ENCODE measurements at regions not wholly inside any gene's neighbourhood (a gene's known extent, or its start where the extent isn't known, plus 50 kb on each side); places are given as distances from the start of the nearest gene placed in this dataset.
"Not testable (repeated sequence)": the region's sequence is repeated elsewhere in the genome, so short reads cannot be mapped to it uniquely, and the experiment has no call there.

GRCh38 chr16:59108374-59108773 lies 374.3 kb upstream of the GOT2 start:
- Mint-ChIP-seq H3K27me3 (no peaks in the 10 kb centered on the region), H3K4me3 (no peak overlapping the region), H3K4me1 (no peaks in the 10 kb centered on the region), H3K9me3 (peaks cover 0 to 16% (median 4%) of the 10 kb centered on the region in 7 donors), H3K27ac (no peak overlapping the region), H3K36me3 (no peaks in the 10 kb centered on the region)
- Histone ChIP-seq H3K4me1 (ENCODE audit: control insufficient read depth, insufficient read depth, low read length, poor library complexity, severe bottlenecking) (no peaks in the 10 kb centered on the region), H3K9me3 (ENCODE audit: control insufficient read depth in 2 of 2, low read length in 2 of 2) (peaks cover 0 to 2% of the 10 kb centered on the region in 2 experiments), H3K27ac (ENCODE audit: insufficient read depth, low read length, poor library complexity, severe bottlenecking) (no peak overlapping the region), H3K36me3 (ENCODE audit: control insufficient read depth, insufficient read depth, low read length) (no peaks in the 10 kb centered on the region), H3K27me3 (ENCODE audit: control insufficient read depth, insufficient read depth, low read length) (no peaks in the 10 kb centered on the region), H3K4me3 (ENCODE audit: low read depth, low read length) (no peak overlapping the region)
- DNase-seq (no peak), ATAC-seq (ENCODE audit: low read depth in 2 of 2) (no peak)

GRCh38 chr16:59096682-59097081 lies 362.6 kb upstream of the GOT2 start:
- not testable (repeated sequence) for DNase-seq; H3K9me3 ChIP-seq (ENCODE audit: control insufficient read depth in 2 of 2, low read length in 2 of 2); H3K27ac Mint-ChIP-seq; H3K4me1 ChIP-seq (ENCODE audit: control insufficient read depth, insufficient read depth, low read length, poor library complexity, severe bottlenecking); H3K27me3 ChIP-seq (ENCODE audit: control insufficient read depth, insufficient read depth, low read length); H3K4me3 Mint-ChIP-seq; H3K36me3 ChIP-seq (ENCODE audit: control insufficient read depth, insufficient read depth, low read length); H3K27ac ChIP-seq (ENCODE audit: insufficient read depth, low read length, poor library complexity, severe bottlenecking); ATAC-seq (ENCODE audit: low read depth in 2 of 2); H3K4me1 Mint-ChIP-seq; H3K4me3 ChIP-seq (ENCODE audit: low read depth, low read length); H3K36me3 Mint-ChIP-seq; H3K27me3 Mint-ChIP-seq
- peaks cover 0 to 22% (median 7%) of the 10 kb centered on the region in 7 donors for H3K9me3 Mint-ChIP-seq

GRCh38 chr16:59090541-59090940 lies 356.4 kb upstream of the GOT2 start:
- H3K27me3 ChIP-seq (ENCODE audit: control insufficient read depth, insufficient read depth, low read length): no peaks in the 10 kb centered on the region
- H3K36me3 ChIP-seq (ENCODE audit: control insufficient read depth, insufficient read depth, low read length): no peaks in the 10 kb centered on the region
- peaks cover 0 to 22% (median 6%) of the 10 kb centered on the region in 7 donors for H3K9me3 Mint-ChIP-seq
- H3K4me1 Mint-ChIP-seq: no peaks in the 10 kb centered on the region
- H3K27me3 Mint-ChIP-seq: no peaks in the 10 kb centered on the region
- H3K9me3 ChIP-seq (ENCODE audit: control insufficient read depth in 2 of 2, low read length in 2 of 2): peaks cover 0 to 2% of the 10 kb centered on the region in 2 experiments
- DNase-seq: no peak
- H3K4me1 ChIP-seq (ENCODE audit: control insufficient read depth, insufficient read depth, low read length, poor library complexity, severe bottlenecking): no peaks in the 10 kb centered on the region
- no peak overlapping the region for H3K27ac ChIP-seq (ENCODE audit: insufficient read depth, low read length, poor library complexity, severe bottlenecking)
- H3K36me3 Mint-ChIP-seq: no peaks in the 10 kb centered on the region
- H3K27ac Mint-ChIP-seq: no peak overlapping the region
- no peak for ATAC-seq (ENCODE audit: low read depth in 2 of 2)
- H3K4me3 Mint-ChIP-seq: no peak overlapping the region
- no peak overlapping the region for H3K4me3 ChIP-seq (ENCODE audit: low read depth, low read length)

- Histone ChIP-seq H3K36me3 (ENCODE audit: control insufficient read depth, insufficient read depth, low read length) (no peaks in the 10 kb centered on the region), H3K27ac (ENCODE audit: insufficient read depth, low read length, poor library complexity, severe bottlenecking) (no peak overlapping the region), H3K4me3 (ENCODE audit: low read depth, low read length) (no peak overlapping the region), H3K27me3 (ENCODE audit: control insufficient read depth, insufficient read depth, low read length) (no peaks in the 10 kb centered on the region), H3K9me3 (ENCODE audit: control insufficient read depth in 2 of 2, low read length in 2 of 2) (no peaks in the 10 kb centered on the region), H3K4me1 (ENCODE audit: control insufficient read depth, insufficient read depth, low read length, poor library complexity, severe bottlenecking) (no peaks in the 10 kb centered on the region)
- ATAC-seq (ENCODE audit: low read depth in 2 of 2) (no peak), DNase-seq (no peak)
- Mint-ChIP-seq H3K36me3 (no peaks in the 10 kb centered on the region), H3K4me3 (no peak overlapping the region), H3K4me1 (no peaks in the 10 kb centered on the region), H3K27ac (no peak overlapping the region), H3K9me3 (peaks cover 4 to 28% (median 9%) of the 10 kb centered on the region in 7 donors), H3K27me3 (no peaks in the 10 kb centered on the region)
Observed at GRCh38 chr16:59088431-59088830, 354.3 kb upstream of the GOT2 start.

GRCh38 chr16:59087641-59088040 lies 353.5 kb upstream of the GOT2 start:
- H3K4me1 Mint-ChIP-seq: no peaks in the 10 kb centered on the region
- no peak for DNase-seq
- H3K27ac Mint-ChIP-seq: no peak overlapping the region
- no peaks in the 10 kb centered on the region for H3K27me3 Mint-ChIP-seq
- no peak for ATAC-seq (ENCODE audit: low read depth in 2 of 2)
- no peaks in the 10 kb centered on the region for H3K4me1 ChIP-seq (ENCODE audit: control insufficient read depth, insufficient read depth, low read length, poor library complexity, severe bottlenecking)
- H3K9me3 ChIP-seq (ENCODE audit: control insufficient read depth in 2 of 2, low read length in 2 of 2): no peaks in the 10 kb centered on the region
- no peaks in the 10 kb centered on the region for H3K36me3 ChIP-seq (ENCODE audit: control insufficient read depth, insufficient read depth, low read length)
- no peaks in the 10 kb centered on the region for H3K36me3 Mint-ChIP-seq
- peaks cover 4 to 28% (median 10%) of the 10 kb centered on the region in 7 donors for H3K9me3 Mint-ChIP-seq
- no peak overlapping the region for H3K27ac ChIP-seq (ENCODE audit: insufficient read depth, low read length, poor library complexity, severe bottlenecking)
- H3K27me3 ChIP-seq (ENCODE audit: control insufficient read depth, insufficient read depth, low read length): no peaks in the 10 kb centered on the region
- no peak overlapping the region for H3K4me3 Mint-ChIP-seq
- H3K4me3 ChIP-seq (ENCODE audit: low read depth, low read length): no peak overlapping the region

- H3K27ac Mint-ChIP-seq: no peak overlapping the region
- H3K4me1 ChIP-seq (ENCODE audit: control insufficient read depth, insufficient read depth, low read length, poor library complexity, severe bottlenecking): no peaks in the 10 kb centered on the region
- no peaks in the 10 kb centered on the region for H3K27me3 Mint-ChIP-seq
- no peak overlapping the region for H3K4me3 ChIP-seq (ENCODE audit: low read depth, low read length)
- H3K9me3 Mint-ChIP-seq: peaks cover 0 to 13% (median 6%) of the 10 kb centered on the region in 7 donors
- H3K36me3 Mint-ChIP-seq: no peaks in the 10 kb centered on the region
- DNase-seq (no peak), ATAC-seq (ENCODE audit: low read depth in 2 of 2) (no peak)
- H3K4me3 Mint-ChIP-seq: no peak overlapping the region
- H3K4me1 Mint-ChIP-seq: no peaks in the 10 kb centered on the region
- no peaks in the 10 kb centered on the region for H3K27me3 ChIP-seq (ENCODE audit: control insufficient read depth, insufficient read depth, low read length)
- H3K36me3 ChIP-seq (ENCODE audit: control insufficient read depth, insufficient read depth, low read length): no peaks in the 10 kb centered on the region
- H3K27ac ChIP-seq (ENCODE audit: insufficient read depth, low read length, poor library complexity, severe bottlenecking): no peak overlapping the region
- H3K9me3 ChIP-seq (ENCODE audit: control insufficient read depth in 2 of 2, low read length in 2 of 2): peaks cover 0 to 4% of the 10 kb centered on the region in 2 experiments
Observed at GRCh38 chr16:59067205-59067604, 333.1 kb upstream of the GOT2 start.

- no peaks in the 10 kb centered on the region for H3K27me3 ChIP-seq (ENCODE audit: control insufficient read depth, insufficient read depth, low read length)
- no peak overlapping the region for H3K27ac ChIP-seq (ENCODE audit: insufficient read depth, low read length, poor library complexity, severe bottlenecking)
- H3K9me3 Mint-ChIP-seq: peaks cover 0 to 17% (median 3%) of the 10 kb centered on the region in 7 donors
- H3K27me3 Mint-ChIP-seq: peaks cover 4% of the 10 kb centered on the region
- no peak overlapping the region for H3K4me3 Mint-ChIP-seq
- H3K36me3 Mint-ChIP-seq: no peaks in the 10 kb centered on the region
- no peaks in the 10 kb centered on the region for H3K4me1 Mint-ChIP-seq
- no peaks in the 10 kb centered on the region for H3K9me3 ChIP-seq (ENCODE audit: control insufficient read depth in 2 of 2, low read length in 2 of 2)
- no peak overlapping the region for H3K4me3 ChIP-seq (ENCODE audit: low read depth, low read length)
- no peaks in the 10 kb centered on the region for H3K36me3 ChIP-seq (ENCODE audit: control insufficient read depth, insufficient read depth, low read length)
- DNase-seq (no peak), ATAC-seq (ENCODE audit: low read depth in 2 of 2) (no peak)
- H3K27ac Mint-ChIP-seq: no peak overlapping the region
- no peaks in the 10 kb centered on the region for H3K4me1 ChIP-seq (ENCODE audit: control insufficient read depth, insufficient read depth, low read length, poor library complexity, severe bottlenecking)
Observed at GRCh38 chr16:59060207-59060606, 326.1 kb upstream of the GOT2 start.

- Mint-ChIP-seq H3K4me1 (no peaks in the 10 kb centered on the region), H3K27me3 (peaks cover 4% of the 10 kb centered on the region), H3K36me3 (no peaks in the 10 kb centered on the region), H3K27ac (no peak overlapping the region), H3K9me3 (peaks cover 2 to 17% (median 3%) of the 10 kb centered on the region in 7 donors), H3K4me3 (no peak overlapping the region)
- H3K4me3 ChIP-seq (ENCODE audit: low read depth, low read length): no peak overlapping the region
- H3K9me3 ChIP-seq (ENCODE audit: control insufficient read depth in 2 of 2, low read length in 2 of 2): no peaks in the 10 kb centered on the region
- H3K27me3 ChIP-seq (ENCODE audit: control insufficient read depth, insufficient read depth, low read length): no peaks in the 10 kb centered on the region
- H3K36me3 ChIP-seq (ENCODE audit: control insufficient read depth, insufficient read depth, low read length): no peaks in the 10 kb centered on the region
- DNase-seq (no peak), ATAC-seq (ENCODE audit: low read depth in 2 of 2) (no peak)
- H3K4me1 ChIP-seq (ENCODE audit: control insufficient read depth, insufficient read depth, low read length, poor library complexity, severe bottlenecking): no peaks in the 10 kb centered on the region
- H3K27ac ChIP-seq (ENCODE audit: insufficient read depth, low read length, poor library complexity, severe bottlenecking): no peak overlapping the region
Observed at GRCh38 chr16:59058250-59058649, 324.1 kb upstream of the GOT2 start.

Data from CD4-positive, CD25-positive, alpha-beta regulatory T cell (primary cell).